Sigmoid colon (tissue), 6 donors: ENCODE measurements at regions not wholly inside any gene's neighbourhood (a gene's known extent, or its start where the extent isn't known, plus 50 kb on each side); places are given as distances from the start of the nearest gene placed in this dataset.

ENCODE experiments used
- DNase-seq: peaks from one replicate; pipeline ENCODE4 v3.0.0-alpha.2; 2019
- H3K27ac ChIP-seq, 4 donors: fragments of 200-600 bp; sonication (generic); one replicate each; pipeline ENCODE4 v1.5.1; 2016 to 2019; ENCODE audit warnings: mild to moderate bottlenecking in 1 of 4
- H3K27me3 ChIP-seq, 3 donors: fragments of 200-600 bp; sonication (generic); one replicate each; pipeline ENCODE4 v1.5.1; 2019; ENCODE audit warnings: mild to moderate bottlenecking in 1 of 3
- H3K36me3 ChIP-seq, 4 donors: fragments of 200-600 bp; sonication (generic); one replicate each; pipeline ENCODE4 v1.5.1; 2016 to 2019
- H3K4me1 ChIP-seq, 4 donors: fragments of 200-600 bp; sonication (generic); one replicate each; pipeline ENCODE4 v1.5.1; 2017 to 2019
- H3K4me3 ChIP-seq, 4 donors: fragments of 200-600 bp; sonication (generic); one replicate each; pipeline ENCODE4 v1.5.1; 2017 to 2019; ENCODE audit warnings: mild to moderate bottlenecking in 2 of 4, moderate library complexity in 1 of 4
- H3K9me3 ChIP-seq, 4 donors: fragments of 200-600 bp in 3 of 4; sonication (generic) in 3 of 4; one replicate each; pipeline versions ENCODE4 v1.5.1 to v1.6.1; 2013 to 2019
- EP300 ChIP-seq, 4 donors: sonication (generic); formaldehyde crosslinking; IDR thresholded peaks; one replicate each; pipeline ENCODE4 v1.6.1; 2017; ENCODE audit warnings: antibody characterized with exemption in 4 of 4
- POLR2A ChIP-seq, 2 donors: fragments of 450-650 bp; IDR thresholded peaks; one replicate each; pipeline ENCODE4 v1.6.1; 2016; ENCODE audit warnings: antibody characterized with exemption in 2 of 2, mild to moderate bottlenecking in 2 of 2, moderate library complexity in 2 of 2
- POLR2AphosphoS5 ChIP-seq, 4 donors: sonication (generic); formaldehyde crosslinking; IDR thresholded peaks; one replicate each; pipeline ENCODE4 v1.6.1; 2017; ENCODE audit warnings: antibody characterized with exemption in 4 of 4
- WGBS, 2 donors: extraction: QIAGEN DNeasy Blood & Tissue Kit; methylation state at CpG; one replicate each; pipeline ENCODE4 v1.1.7; 2013; 5-methylcytosine and 5-hydroxymethylcytosine counted together
- intact Hi-C: fragments of 100-400 bp; cut with DNase I; formaldehyde crosslinking; loops from one replicate; pipeline ENCODE4 v1.15.1; 2023
- TF ChIP-seq, protein P1 (sequence below), 4 experiments: fragments of 450-650 bp in 3 of 4; fragments of 200-600 bp in 1 of 4; IDR thresholded peaks; one replicate each; pipeline ENCODE4 v1.5.1; 2016 to 2019; ENCODE audit warnings: antibody characterized with exemption in 4 of 4, mild to moderate bottlenecking in 3 of 4, moderate library complexity in 2 of 4
- donor health status: healthy with polysubstance abuse.
- donor health status: healthy.

GRCh38 chr5:97420646-97421045 lies 237.6 kb upstream of the RIOK2 start:
- H3K4me3 ChIP-seq: no peak overlapping the region

DNA sequence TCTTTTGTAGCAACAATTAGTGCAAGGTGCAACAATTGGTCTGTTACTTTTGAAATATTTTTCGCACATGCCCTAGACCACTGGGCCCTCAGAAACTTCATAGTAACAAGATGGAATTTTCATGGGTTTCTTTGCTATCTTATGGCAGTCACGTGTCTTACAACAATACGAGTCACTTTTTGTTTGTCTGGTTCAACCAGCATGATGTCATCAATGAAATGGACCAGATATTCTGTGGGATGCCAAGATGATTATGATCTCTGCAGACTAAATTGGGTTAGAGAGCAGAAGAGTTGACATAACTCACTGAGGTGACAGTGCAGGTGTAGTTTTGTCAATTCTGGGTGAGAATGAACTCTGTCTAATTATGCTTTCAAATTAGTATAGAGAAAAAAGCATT lies 239.6 kb upstream of the RIOK2 start:
- Histone ChIP-seq H3K27ac (no peak overlapping the region), H3K4me3 (no peak overlapping the region), H3K4me1 (no peaks in the 10 kb centered on the region), H3K27me3 (no peaks in the 10 kb centered on the region), H3K9me3 (no peaks in the 10 kb centered on the region), H3K36me3 (no peaks in the 10 kb centered on the region)
- DNase-seq: no peak
- TF ChIP-seq EP300 (IDR thresholded peaks at IDR 0.05) (no peak), POLR2AphosphoS5 (IDR thresholded peaks at IDR 0.05) (no peak), POLR2A (IDR thresholded peaks at IDR 0.05) (no peak)
- TF ChIP-seq, protein P1, sequence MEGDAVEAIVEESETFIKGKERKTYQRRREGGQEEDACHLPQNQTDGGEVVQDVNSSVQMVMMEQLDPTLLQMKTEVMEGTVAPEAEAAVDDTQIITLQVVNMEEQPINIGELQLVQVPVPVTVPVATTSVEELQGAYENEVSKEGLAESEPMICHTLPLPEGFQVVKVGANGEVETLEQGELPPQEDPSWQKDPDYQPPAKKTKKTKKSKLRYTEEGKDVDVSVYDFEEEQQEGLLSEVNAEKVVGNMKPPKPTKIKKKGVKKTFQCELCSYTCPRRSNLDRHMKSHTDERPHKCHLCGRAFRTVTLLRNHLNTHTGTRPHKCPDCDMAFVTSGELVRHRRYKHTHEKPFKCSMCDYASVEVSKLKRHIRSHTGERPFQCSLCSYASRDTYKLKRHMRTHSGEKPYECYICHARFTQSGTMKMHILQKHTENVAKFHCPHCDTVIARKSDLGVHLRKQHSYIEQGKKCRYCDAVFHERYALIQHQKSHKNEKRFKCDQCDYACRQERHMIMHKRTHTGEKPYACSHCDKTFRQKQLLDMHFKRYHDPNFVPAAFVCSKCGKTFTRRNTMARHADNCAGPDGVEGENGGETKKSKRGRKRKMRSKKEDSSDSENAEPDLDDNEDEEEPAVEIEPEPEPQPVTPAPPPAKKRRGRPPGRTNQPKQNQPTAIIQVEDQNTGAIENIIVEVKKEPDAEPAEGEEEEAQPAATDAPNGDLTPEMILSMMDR (IDR thresholded peaks at IDR 0.05): no peak
- intact Hi-C loops: no loop called here
- WGBS, 2 donors: 71 to 93% methylated on average over 3 of the region's 3 CpGs

More at GRCh38 chr5:97420646-97421045, 237.6 kb upstream of the RIOK2 start:
- Histone ChIP-seq H3K27me3 (no peaks in the 10 kb centered on the region), H3K4me1 (no peaks in the 10 kb centered on the region), H3K27ac (no peak overlapping the region), H3K36me3 (no peaks in the 10 kb centered on the region), H3K9me3 (no peaks in the 10 kb centered on the region)
- TF ChIP-seq POLR2AphosphoS5 (IDR thresholded peaks at IDR 0.05): no peak
- TF ChIP-seq, protein P1 (IDR thresholded peaks at IDR 0.05): no peak
- TF ChIP-seq EP300 (IDR thresholded peaks at IDR 0.05): no peak
- no peak for TF ChIP-seq POLR2A (IDR thresholded peaks at IDR 0.05)
- intact Hi-C loops: no loop called here
- no peak for DNase-seq
- WGBS, 2 donors: 38 to 53% methylated on average over 1 of the region's 1 CpG

DNA sequence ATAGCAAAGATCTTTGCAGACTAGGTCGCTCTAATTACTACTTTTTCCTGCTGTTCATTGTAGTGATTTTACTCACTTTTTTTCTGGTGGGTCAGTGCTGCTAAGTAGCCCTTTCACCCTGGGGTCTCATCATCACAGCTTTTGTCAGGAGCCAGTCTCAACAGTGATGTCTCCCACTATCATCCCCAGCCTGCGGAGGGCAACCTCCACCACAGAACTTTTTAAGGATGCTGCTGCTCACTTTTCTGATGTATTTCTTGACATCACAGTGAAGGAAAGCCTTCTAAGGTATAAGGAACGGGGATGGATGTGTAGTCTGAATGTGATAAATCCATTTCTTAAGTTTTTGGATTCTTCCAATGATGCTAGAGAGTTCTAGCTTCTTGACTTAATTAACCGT lies 242.5 kb upstream of the RIOK2 start:
- no peak for DNase-seq
- Histone ChIP-seq H3K4me3 (no peak overlapping the region), H3K36me3 (no peaks in the 10 kb centered on the region), H3K27ac (no peak overlapping the region), H3K4me1 (no peaks in the 10 kb centered on the region), H3K9me3 (no peaks in the 10 kb centered on the region), H3K27me3 (no peaks in the 10 kb centered on the region)
- 87 to 88% methylated on average over 4 of the region's 4 CpGs for WGBS, 2 donors
- no peak for TF ChIP-seq POLR2A (IDR thresholded peaks at IDR 0.05)
- TF ChIP-seq, protein P1 (IDR thresholded peaks at IDR 0.05): no peak
- TF ChIP-seq EP300 (IDR thresholded peaks at IDR 0.05): no peak
- no peak for TF ChIP-seq POLR2AphosphoS5 (IDR thresholded peaks at IDR 0.05)
- intact Hi-C loops: no loop called here

DNA sequence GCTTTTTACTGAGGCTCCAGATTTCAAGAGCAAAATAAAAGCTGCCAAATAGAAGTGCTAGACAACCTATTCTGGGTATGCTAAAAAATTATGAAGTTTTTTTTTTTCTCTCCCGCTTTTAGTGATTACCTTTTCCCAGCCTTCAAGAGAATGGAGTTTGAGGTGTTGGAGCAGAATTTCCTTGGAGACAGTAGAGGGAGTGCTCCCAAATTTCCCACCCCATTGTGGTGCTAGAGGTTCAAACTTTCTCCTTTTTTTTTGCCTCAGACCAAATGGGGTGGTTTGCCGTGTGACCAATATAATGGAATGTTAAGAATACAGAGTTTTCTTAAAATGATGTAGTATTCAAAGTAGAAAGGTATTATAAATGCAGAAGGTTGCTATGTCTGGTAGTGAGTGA lies 244.2 kb upstream of the RIOK2 start:
- Histone ChIP-seq H3K27me3 (no peaks in the 10 kb centered on the region), H3K36me3 (no peaks in the 10 kb centered on the region), H3K4me1 (no peaks in the 10 kb centered on the region), H3K9me3 (no peaks in the 10 kb centered on the region), H3K4me3 (no peak overlapping the region), H3K27ac (no peak overlapping the region)
- DNase-seq: no peak
- WGBS, 2 donors: 88 to 90% methylated on average over 2 of the region's 2 CpGs
- intact Hi-C loops: no loop called here
- no peak for TF ChIP-seq EP300 (IDR thresholded peaks at IDR 0.05)
- TF ChIP-seq, protein P1 (IDR thresholded peaks at IDR 0.05): no peak
- no peak for TF ChIP-seq POLR2AphosphoS5 (IDR thresholded peaks at IDR 0.05)
- no peak for TF ChIP-seq POLR2A (IDR thresholded peaks at IDR 0.05)

- H3K36me3 ChIP-seq: no peaks in the 10 kb centered on the region
- H3K27ac ChIP-seq: no peak overlapping the region
- H3K4me3 ChIP-seq: no peak overlapping the region
- 11 to 48% methylated on average over 4 of the region's 4 CpGs for whole genome bisulfite sequencing, 2 donors
- intact Hi-C loops: no loop called here
- TF ChIP-seq, protein P1 (IDR thresholded peaks at IDR 0.05): no peak
- TF ChIP-seq EP300 (IDR thresholded peaks at IDR 0.05): no peak
- no peak for TF ChIP-seq POLR2A (IDR thresholded peaks at IDR 0.05)
- TF ChIP-seq POLR2AphosphoS5 (IDR thresholded peaks at IDR 0.05): no peak
- H3K9me3 ChIP-seq: no peaks in the 10 kb centered on the region
- DNase-seq: no peak
- no peaks in the 10 kb centered on the region for H3K27me3 ChIP-seq
- H3K4me1 ChIP-seq: no peaks in the 10 kb centered on the region
These were observed 251.0 kb upstream of the RIOK2 start for GRCh38 chr5:97434021-97434420.
